GM18505 (cell line): ENCODE measurements at regions not wholly inside any gene's neighbourhood (a gene's known extent, or its start where the extent isn't known, plus 50 kb on each side); places are given as distances from the start of the nearest gene placed in this dataset.

Experiments
- ATAC-seq: cut with Tn5 transposase; IDR thresholded peaks from one replicate; pipeline ENCODE4 v1.9.1; 2021; ENCODE audit not compliant: unreplicated experiment
- POLR2A ChIP-seq: IDR thresholded peaks from 4 replicates; pipeline ENCODE4 v1.6.1; 2011; ENCODE audit warnings: borderline replicate concordance; ENCODE audit not compliant: insufficient read depth, insufficient read length; ENCODE audit errors: extremely low read depth

- TF ChIP-seq POLR2A, result no peak
- ATAC-seq, result no peak
Measured at GRCh38 chr10:124256151-124256550, 162.6 kb downstream of the OAT start.

DNA sequence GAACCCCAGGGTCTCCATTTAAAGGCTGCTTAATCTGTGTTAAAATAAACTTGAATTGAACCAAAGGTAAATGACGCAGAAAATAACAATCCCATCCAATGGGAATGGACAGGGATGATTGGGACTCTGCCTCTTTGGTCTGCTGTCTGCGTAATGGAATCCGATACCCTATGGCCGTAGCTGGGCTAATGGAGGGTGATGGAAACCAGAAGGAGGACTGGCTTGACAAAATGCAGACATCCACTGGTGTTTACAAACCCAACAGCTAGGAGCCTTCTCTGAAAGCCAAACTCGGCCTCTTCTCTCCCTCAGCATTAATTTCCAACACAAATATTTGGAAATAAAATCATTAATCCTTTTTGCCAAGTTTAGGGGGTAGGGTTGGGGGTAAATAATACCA, 162.2 kb upstream of the CHST15 start:
- ATAC-seq, result no peak
- no peak for TF ChIP-seq POLR2A

GRCh38 chr10:124254490-124254889, 161.1 kb upstream of the CHST15 start:
- ATAC-seq, result no peak
- no peak for TF ChIP-seq POLR2A

DNA sequence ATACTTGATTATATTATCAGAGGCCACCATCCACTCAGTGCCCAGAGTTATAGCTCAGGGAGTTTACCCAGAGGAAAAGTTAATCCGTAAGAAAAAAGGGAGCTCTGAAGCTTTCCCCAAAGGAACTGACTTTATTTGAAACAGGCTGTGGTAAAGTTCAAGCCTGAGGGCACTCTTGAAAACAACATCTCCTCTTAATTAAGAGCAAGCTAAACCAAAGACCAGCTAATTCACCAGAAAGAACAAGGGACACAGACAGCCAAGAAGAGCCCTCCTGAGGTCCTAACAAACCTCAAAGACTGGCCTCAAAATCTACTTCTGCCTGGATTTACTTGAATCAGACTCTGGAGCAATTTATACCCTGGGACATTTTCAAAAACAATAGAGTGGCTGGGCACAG, 159.6 kb upstream of the CHST15 start:
- ATAC-seq, result no peak
- TF ChIP-seq POLR2A, result no peak

DNA sequence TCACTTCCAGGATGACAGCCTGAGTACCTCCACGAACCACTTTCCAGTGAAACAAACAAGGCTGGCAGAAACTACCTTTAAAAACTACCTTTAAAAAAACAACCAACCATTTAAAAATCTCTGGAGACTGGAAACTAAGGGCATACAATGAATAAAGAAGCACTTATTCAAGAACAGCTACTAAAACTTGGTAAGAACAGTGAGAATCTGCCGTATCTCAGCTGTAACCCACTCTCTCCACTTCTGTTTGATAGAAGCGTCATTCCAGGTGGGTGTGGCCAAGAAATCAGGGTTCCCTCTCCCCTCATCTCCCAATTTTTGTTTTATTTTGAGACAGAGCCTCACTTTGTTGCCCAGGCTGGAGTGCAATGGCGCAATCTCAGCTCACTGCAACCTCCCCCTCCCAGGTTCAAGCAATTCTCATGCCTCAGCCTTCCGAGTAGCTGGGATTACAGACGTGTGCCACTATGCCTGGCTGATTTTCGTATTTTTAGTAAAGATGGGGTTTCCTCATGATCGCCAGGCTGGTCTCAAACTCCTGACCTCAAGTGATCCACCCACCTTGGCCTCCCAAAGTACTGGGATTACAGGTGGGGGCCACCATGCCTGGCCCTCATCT, 158.8 kb upstream of the CHST15 start:
- TF ChIP-seq POLR2A, result no peak
- no peak for ATAC-seq

- ATAC-seq, result no peak
- no peak for TF ChIP-seq POLR2A
Measured at GRCh38 chr10:124251317-124252065, 158.1 kb upstream of the CHST15 start.

DNA sequence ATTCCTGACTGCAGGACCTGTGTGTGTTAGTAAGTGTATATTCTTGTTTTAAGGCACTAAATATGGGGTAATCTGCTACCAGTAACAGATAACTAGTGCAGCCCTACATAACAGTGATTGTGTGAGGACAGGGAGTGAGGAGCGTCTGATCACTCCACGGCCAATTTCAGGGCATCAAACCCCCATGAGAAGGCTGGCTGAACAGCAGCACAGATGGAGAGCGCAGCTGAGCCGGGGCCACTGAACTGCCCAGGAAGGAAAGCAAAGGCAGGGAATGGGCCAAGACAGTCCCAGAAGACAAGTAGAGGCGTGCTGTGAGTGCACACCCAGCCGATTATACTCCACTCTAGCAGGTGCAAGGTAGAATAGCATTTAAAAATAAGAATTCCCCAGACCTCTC, 157.1 kb upstream of the CHST15 start:
- TF ChIP-seq POLR2A, result no peak
- ATAC-seq, result no peak

DNA sequence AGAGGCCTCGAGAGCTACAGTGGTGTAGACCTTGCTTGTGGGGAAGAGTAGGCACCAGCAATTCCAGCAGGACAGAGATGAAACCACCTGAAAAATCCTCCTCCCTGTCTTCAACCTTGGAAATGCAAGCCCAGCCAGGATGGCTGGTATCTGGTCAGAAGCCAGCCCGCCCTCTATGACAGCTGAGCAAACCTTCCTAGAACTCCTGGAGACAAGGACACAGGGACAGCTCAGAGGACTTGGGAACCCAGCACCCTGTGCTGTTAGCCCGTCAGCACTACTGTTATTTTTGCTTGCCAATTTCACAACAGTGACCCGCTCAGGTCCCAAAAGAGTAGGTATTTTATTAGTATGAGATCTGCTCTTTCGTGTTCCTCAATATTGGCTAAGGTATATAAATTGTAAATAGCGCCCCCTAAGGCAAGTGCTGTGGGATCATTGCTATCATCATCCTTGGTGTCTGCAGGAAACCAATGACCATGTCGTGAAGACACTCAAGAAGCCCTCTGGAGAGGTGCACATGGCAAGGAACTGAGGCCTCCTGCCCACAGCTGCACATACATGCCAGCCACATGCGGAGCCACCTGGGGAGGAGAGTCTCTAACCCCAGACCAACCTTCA, 156.5 kb upstream of the CHST15 start:
- ATAC-seq, result no peak
- TF ChIP-seq POLR2A, result no peak

GRCh38 chr10:124249196-124249595, 155.8 kb upstream of the CHST15 start:
- ATAC-seq, result no peak
- TF ChIP-seq POLR2A, result no peak

DNA sequence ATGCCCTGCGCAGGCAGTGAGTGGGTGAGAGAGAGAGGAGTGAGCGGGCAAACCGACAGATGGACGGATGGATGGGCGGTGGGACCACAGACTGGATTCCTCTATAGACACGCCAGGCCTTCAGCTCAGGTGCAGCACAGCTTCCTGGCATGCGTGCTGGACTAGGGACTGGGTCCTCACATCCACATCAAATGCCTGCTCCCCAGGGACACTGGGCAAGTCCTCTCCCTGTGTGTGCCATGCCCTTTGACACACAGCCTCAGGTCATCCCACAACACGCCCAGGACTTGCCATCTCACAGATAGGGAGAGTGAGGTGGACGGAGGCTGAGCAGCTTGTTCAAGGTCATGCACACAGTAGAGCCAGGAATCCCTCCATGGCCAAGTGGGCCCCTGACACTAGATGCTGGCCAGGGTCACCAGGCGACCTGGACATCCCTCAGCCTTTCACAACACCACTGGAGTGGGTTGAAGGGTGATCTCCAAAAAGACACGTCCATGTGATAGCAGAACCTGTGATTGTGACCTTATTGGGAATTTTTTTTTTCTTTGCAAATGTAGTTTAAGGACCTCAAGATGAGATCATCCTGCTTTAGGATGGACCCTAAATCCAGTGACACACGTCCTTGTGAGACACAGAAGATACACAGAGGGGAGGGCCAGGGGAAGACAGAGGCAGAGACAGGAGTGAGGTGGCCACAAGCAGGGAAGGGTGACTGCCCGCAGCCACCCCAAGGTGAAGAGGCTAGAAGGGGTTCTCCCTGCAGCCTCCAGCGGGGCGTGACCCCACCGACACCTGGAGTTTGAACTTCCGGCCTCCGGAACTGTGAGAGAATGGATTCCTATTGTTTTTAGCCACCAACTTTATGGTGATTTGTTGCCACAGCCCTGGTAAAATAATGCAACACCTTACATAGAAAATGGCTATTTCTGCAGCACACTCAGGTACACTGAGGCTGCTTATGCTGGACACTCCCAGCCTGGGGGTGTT, 155.0 kb upstream of the CHST15 start:
- no peak for ATAC-seq
- TF ChIP-seq POLR2A, result no peak

DNA sequence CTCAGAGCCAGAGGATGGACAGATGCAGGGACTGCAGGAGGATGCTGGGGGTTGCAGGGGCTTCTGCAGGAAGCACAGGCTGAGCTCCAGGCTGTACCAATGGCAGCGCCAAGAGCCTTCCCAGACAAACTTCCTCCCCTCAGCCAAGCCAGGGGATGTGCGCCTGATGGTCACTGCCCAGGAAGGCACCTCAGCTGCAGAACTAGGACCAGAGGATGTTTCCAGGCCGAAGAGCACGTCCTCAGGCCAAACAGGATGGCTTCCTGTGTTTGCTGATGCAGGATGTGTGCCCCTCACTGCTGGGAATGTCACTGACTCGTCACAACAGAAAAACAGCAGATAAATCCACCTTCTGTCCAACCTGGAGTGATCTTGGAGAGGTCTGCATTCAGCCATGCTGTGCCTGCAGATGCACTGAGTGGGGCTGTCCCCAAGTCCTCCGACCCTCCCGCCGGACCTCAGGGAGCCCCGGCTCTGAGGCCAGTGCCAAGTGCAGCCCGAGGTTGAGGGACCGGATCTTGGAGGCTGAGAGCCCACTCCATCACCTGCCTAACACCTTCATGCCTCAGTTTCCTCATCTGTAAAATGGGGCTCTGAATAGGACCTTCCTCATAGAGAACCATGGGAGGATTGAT, 152.5 kb upstream of the CHST15 start:
- no peak for ATAC-seq
- TF ChIP-seq POLR2A, result no peak

DNA sequence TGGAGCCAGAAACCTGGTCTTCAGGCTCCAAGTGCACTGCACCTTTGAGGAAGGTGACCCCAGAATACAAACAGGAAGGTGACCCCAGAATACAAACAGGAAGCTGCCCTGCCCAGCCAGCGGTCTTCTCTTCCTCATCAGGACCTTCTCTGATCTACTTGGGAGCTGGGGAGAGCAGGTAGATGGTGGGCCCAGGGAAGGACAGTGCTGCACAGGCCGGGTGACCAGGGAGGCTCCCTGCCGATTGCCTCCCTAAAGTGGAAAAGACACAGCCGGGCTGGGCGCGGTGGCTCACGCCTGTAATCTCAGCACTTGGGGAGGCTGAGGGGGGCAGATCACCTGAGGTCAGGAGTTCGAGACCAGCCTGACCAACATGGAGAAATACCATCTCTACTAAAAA, 151.8 kb upstream of the CHST15 start:
- no peak for TF ChIP-seq POLR2A
- no peak for ATAC-seq
